ENCODE measurements at regions not wholly inside any gene's neighbourhood (a gene's known extent, or its start where the extent isn't known, plus 50 kb on each side); places are given as distances from the start of the nearest gene placed in this dataset.

GRCh38 chr9:81083854-81084512 is 605.4 kb downstream of the TLE1 start:
- TF ChIP-seq POLR2A (IDR thresholded peaks at IDR 0.05; ENCODE audit: extremely low read depth, insufficient read length) (no peak), MYC (IDR thresholded peaks at IDR 0.05; ENCODE audit: low read depth, low read length) (no peak)
- TF ChIP-seq, protein P1, sequence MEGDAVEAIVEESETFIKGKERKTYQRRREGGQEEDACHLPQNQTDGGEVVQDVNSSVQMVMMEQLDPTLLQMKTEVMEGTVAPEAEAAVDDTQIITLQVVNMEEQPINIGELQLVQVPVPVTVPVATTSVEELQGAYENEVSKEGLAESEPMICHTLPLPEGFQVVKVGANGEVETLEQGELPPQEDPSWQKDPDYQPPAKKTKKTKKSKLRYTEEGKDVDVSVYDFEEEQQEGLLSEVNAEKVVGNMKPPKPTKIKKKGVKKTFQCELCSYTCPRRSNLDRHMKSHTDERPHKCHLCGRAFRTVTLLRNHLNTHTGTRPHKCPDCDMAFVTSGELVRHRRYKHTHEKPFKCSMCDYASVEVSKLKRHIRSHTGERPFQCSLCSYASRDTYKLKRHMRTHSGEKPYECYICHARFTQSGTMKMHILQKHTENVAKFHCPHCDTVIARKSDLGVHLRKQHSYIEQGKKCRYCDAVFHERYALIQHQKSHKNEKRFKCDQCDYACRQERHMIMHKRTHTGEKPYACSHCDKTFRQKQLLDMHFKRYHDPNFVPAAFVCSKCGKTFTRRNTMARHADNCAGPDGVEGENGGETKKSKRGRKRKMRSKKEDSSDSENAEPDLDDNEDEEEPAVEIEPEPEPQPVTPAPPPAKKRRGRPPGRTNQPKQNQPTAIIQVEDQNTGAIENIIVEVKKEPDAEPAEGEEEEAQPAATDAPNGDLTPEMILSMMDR (IDR thresholded peaks at IDR 0.05; ENCODE audit: low read depth, low read length), result no peak
- TF ChIP-seq, protein P2, sequence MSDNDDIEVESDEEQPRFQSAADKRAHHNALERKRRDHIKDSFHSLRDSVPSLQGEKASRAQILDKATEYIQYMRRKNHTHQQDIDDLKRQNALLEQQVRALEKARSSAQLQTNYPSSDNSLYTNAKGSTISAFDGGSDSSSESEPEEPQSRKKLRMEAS (IDR thresholded peaks at IDR 0.05; ENCODE audit: low read depth, low read length), result no peak
- DNase-seq (ENCODE audit: low read depth), result no peak

DNA sequence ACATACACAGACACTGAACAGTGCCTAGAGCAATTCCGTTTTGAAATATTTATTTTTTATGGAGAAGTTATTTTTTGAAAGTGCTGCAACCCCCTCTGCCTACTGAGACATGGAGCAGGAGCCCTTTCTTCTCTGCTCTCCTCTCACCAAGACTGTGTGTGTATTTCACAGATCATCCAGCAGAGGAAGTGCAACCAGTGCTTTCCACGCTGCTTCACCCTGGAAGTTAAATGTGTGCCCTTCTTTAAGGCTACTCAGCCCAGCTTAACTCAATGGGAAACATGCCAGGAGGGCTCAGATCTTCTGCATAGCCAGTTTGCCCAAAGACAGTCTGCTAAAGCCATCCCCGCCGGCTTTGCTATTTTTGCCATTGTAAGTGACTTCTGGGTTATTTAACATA is 606.3 kb downstream of the TLE1 start:
- TF ChIP-seq, protein P1 (IDR thresholded peaks at IDR 0.05; ENCODE audit: low read depth, low read length), result peak; percentile 7
- TF ChIP-seq POLR2A (IDR thresholded peaks at IDR 0.05; ENCODE audit: extremely low read depth, insufficient read length), result no peak
- TF ChIP-seq, protein P2 (IDR thresholded peaks at IDR 0.05; ENCODE audit: low read depth, low read length), result no peak
- no peak for TF ChIP-seq MYC (IDR thresholded peaks at IDR 0.05; ENCODE audit: low read depth, low read length)
- H3K4me3 ChIP-seq (ENCODE audit: low read depth, low read length), result no peak overlapping the region
- peak; percentile 24 for DNase-seq (ENCODE audit: low read depth)

More at GRCh38 chr9:81083854-81084512, 605.4 kb downstream of the TLE1 start:
- H3K4me3 ChIP-seq (ENCODE audit: low read depth, low read length), result no peak overlapping the region

DNA sequence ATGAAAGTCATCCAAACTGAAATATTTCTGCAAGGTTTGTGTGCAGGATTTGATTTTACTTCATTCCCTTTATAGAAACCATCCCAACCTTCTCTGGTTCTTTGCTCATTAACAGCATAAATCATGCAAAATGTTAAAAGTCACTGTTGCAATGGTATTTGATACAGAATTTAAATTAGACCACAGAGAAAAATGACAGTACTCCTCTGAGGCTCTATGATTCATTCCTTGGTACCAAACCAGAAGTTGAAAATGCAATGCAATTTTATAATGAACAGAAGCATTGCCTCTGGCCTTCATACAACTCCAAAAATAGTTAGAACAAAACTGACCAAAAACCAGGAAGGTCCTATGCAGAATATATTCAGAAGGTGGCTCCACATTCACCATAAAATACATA is 607.1 kb downstream of the TLE1 start:
- TF ChIP-seq, protein P2 (IDR thresholded peaks at IDR 0.05; ENCODE audit: low read depth, low read length), result no peak
- TF ChIP-seq MYC (IDR thresholded peaks at IDR 0.05; ENCODE audit: low read depth, low read length) (no peak), POLR2A (IDR thresholded peaks at IDR 0.05; ENCODE audit: extremely low read depth, insufficient read length) (no peak)
- TF ChIP-seq, protein P1 (IDR thresholded peaks at IDR 0.05; ENCODE audit: low read depth, low read length), result no peak
- DNase-seq (ENCODE audit: low read depth), result no peak
- H3K4me3 ChIP-seq (ENCODE audit: low read depth, low read length), result no peak overlapping the region

- no peak overlapping the region for H3K4me3 ChIP-seq (ENCODE audit: low read depth, low read length)
- DNase-seq (ENCODE audit: low read depth), result no peak
- TF ChIP-seq POLR2A (IDR thresholded peaks at IDR 0.05; ENCODE audit: extremely low read depth, insufficient read length) (no peak), MYC (IDR thresholded peaks at IDR 0.05; ENCODE audit: low read depth, low read length) (no peak)
- TF ChIP-seq, protein P1 (IDR thresholded peaks at IDR 0.05; ENCODE audit: low read depth, low read length), result no peak
- TF ChIP-seq, protein P2 (IDR thresholded peaks at IDR 0.05; ENCODE audit: low read depth, low read length), result no peak
Observed at GRCh38 chr9:81080900-81081299, 608.4 kb downstream of the TLE1 start.

GRCh38 chr9:81080185-81080584 is 609.2 kb downstream of the TLE1 start:
- no peak for DNase-seq (ENCODE audit: low read depth)
- TF ChIP-seq, protein P1 (IDR thresholded peaks at IDR 0.05; ENCODE audit: low read depth, low read length), result no peak
- TF ChIP-seq POLR2A (IDR thresholded peaks at IDR 0.05; ENCODE audit: extremely low read depth, insufficient read length) (no peak), MYC (IDR thresholded peaks at IDR 0.05; ENCODE audit: low read depth, low read length) (no peak)
- TF ChIP-seq, protein P2 (IDR thresholded peaks at IDR 0.05; ENCODE audit: low read depth, low read length), result no peak
- no peak overlapping the region for H3K4me3 ChIP-seq (ENCODE audit: low read depth, low read length)
